IPS DF 6.9 (cell line): ENCODE measurements at regions not wholly inside any gene's neighbourhood (a gene's known extent, or its start where the extent isn't known, plus 50 kb on each side); places are given as distances from the start of the nearest gene placed in this dataset.
"Not testable (repeated sequence)": the region's sequence is repeated elsewhere in the genome, so short reads cannot be mapped to it uniquely, and the experiment has no call there.

Experiments used
- DNase-seq: peaks from one replicate; pipeline ENCODE4 v3.0.0-alpha.2; 2013; ENCODE audit warnings: low read depth, low spot score
- H3K27ac ChIP-seq: one replicate; pipeline ENCODE4 v1.5.1; 2013; ENCODE audit warnings: low read length, control low read depth
- H3K27me3 ChIP-seq: 2 replicates; pipeline ENCODE4 v1.6.1; 2013; ENCODE audit warnings: mild to moderate bottlenecking, low read length; ENCODE audit not compliant: control insufficient read depth, insufficient read depth
- H3K36me3 ChIP-seq: 2 replicates; pipeline ENCODE4 v1.6.1; 2013; ENCODE audit warnings: low read length; ENCODE audit not compliant: control insufficient read depth, insufficient read depth
- H3K4me1 ChIP-seq: 2 replicates; pipeline ENCODE4 v1.6.1; 2013; ENCODE audit warnings: low read length; ENCODE audit not compliant: control insufficient read depth, insufficient read depth
- H3K4me3 ChIP-seq: 2 replicates; pipeline ENCODE4 v1.5.1; 2013; ENCODE audit warnings: mild to moderate bottlenecking, low read length
- H3K9me3 ChIP-seq: 2 replicates; pipeline ENCODE4 v1.6.1; 2013; ENCODE audit warnings: low read length, inconsistent platforms; ENCODE audit not compliant: control insufficient read depth, insufficient read depth
- WGBS: extraction: QIAGEN DNeasy Blood & Tissue Kit; methylation state at CpG from one replicate; pipeline ENCODE4 v1.1.7; 2013; ENCODE audit warnings: mixed read lengths, missing lambda C conversion rate; ENCODE audit not compliant: insufficient read length, insufficient coverage; 5-methylcytosine and 5-hydroxymethylcytosine counted together

GRCh38 chr10:45076891-45077290, 76.2 kb downstream of the ZNF22 start:
- no peaks in the 10 kb centered on the region for H3K4me1 ChIP-seq
- H3K27me3 ChIP-seq: no peaks in the 10 kb centered on the region
- 0 out of 2 replicates have a peak, but pooled peaks cover 2% of the 10 kb centered on the region for H3K36me3 ChIP-seq
- H3K9me3 ChIP-seq: no peaks in the 10 kb centered on the region
- H3K4me3 ChIP-seq: no peak overlapping the region
- DNase-seq: no peak
- no peak overlapping the region for H3K27ac ChIP-seq
- no CpG with 5 or more reads among the region's 6 CpGs for WGBS

- Histone ChIP-seq H3K27me3 (no peaks in the 10 kb centered on the region), H3K4me1 (no peaks in the 10 kb centered on the region), H3K4me3 (no peak overlapping the region), H3K36me3 (no peaks in the 10 kb centered on the region), H3K27ac (no peak overlapping the region), H3K9me3 (no peaks in the 10 kb centered on the region)
- no CpG with 5 or more reads among the region's 3 CpGs for WGBS
- DNase-seq: no peak
These were observed 79.6 kb downstream of the ZNF22 start for GRCh38 chr10:45080331-45080730.

DNA sequence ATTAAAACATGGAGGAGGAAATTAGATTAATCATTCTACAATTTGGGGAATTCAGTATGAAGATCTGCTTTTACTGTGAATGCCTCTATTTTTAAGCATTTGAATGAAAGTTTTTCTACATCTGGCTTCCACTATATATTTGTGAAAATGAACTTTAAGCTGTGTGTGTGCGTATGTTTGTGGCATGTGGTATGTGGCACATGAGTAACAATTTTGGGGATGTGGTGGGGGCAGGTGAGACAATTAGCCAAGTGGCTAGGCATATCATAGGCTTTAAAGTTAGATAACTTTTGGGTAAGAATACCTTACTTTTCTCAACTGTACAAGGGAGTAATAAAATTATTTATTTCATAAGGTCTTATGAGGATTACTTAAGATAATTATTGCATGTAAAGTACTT, 81.5 kb downstream of the ZNF22 start:
- DNase-seq: no peak
- no peaks in the 10 kb centered on the region for H3K27me3 ChIP-seq
- no peaks in the 10 kb centered on the region for H3K4me1 ChIP-seq
- no peaks in the 10 kb centered on the region for H3K9me3 ChIP-seq
- no CpG with 5 or more reads among the region's 1 CpG for WGBS
- no peak overlapping the region for H3K27ac ChIP-seq
- no peaks in the 10 kb centered on the region for H3K36me3 ChIP-seq
- H3K4me3 ChIP-seq: no peak overlapping the region

GRCh38 chr10:45091968-45092367, 91.2 kb downstream of the ZNF22 start:
- no peak for DNase-seq
- no CpG with 5 or more reads among the region's 5 CpGs for WGBS
- Histone ChIP-seq H3K27ac (no peak overlapping the region), H3K36me3 (no peaks in the 10 kb centered on the region), H3K9me3 (no peaks in the 10 kb centered on the region), H3K27me3 (no peaks in the 10 kb centered on the region), H3K4me1 (no peaks in the 10 kb centered on the region), H3K4me3 (no peak overlapping the region)

DNA sequence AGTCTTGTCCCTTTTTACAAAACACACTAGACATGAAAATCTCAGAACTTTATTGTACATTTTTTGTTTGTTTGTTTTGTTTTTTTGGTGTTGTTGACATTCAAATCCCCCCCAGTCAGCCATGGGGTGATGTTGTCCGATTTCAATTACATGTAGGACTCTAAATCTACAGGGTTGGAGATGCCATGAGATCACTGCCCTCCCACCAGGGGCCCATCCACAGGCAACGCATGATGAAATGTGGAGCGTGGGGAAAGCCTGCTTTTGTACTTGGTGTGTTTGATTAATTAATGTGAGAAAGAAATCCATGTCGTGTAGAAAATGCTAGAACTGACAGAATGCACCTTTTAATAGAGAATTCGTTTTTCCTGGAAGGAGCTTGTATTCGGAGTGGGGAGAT, 93.2 kb downstream of the ZNF22 start:
- Histone ChIP-seq H3K4me1 (no peaks in the 10 kb centered on the region), H3K4me3 (no peak overlapping the region), H3K9me3 (no peaks in the 10 kb centered on the region), H3K27ac (no peak overlapping the region), H3K27me3 (no peaks in the 10 kb centered on the region), H3K36me3 (no peaks in the 10 kb centered on the region)
- no peak for DNase-seq
- WGBS: no CpG with 5 or more reads among the region's 6 CpGs

DNA sequence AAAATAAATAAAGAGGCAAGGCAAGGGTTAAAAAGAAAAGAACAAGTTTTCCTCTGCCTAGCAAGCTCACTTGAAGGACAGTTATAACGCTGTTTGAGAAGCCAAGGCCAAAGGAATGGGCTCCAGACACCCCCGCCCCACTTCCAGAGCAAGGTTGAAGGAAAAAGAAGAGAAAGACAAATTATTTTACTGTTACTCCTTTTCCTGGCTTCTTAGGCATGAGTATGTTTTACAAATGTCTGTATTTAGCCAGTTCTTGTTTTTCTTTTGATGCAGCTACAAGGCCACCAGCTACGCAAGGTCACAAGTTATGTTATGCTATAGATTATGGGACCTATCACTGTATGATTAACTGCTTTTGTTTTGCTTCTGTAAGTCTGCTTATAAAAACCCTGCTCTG, 94.6 kb downstream of the ZNF22 start:
- Histone ChIP-seq H3K9me3 (no peaks in the 10 kb centered on the region), H3K27me3 (no peaks in the 10 kb centered on the region), H3K27ac (no peak overlapping the region), H3K4me3 (no peak overlapping the region), H3K36me3 (no peaks in the 10 kb centered on the region), H3K4me1 (no peaks in the 10 kb centered on the region)
- no peak for DNase-seq
- WGBS: no CpG with 5 or more reads among the region's 3 CpGs

DNA sequence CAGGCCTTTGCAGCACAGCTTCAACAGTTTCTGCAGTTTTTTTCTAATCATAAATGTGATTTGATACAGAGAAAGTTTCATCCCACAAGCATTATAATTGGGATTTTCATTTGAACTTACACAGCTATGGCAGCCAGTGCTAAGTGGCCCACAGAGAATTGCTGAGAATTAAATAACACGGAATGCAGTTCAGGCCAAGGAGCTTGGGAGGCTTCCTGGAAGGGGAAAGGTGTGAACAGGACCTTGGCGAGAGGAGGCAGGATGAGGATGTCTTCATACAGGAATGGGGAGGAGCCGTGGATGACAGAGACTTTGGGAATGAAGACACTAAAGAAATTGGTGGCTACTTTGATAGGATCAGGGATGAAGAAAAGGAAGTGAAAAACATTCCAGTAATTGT, 95.3 kb downstream of the ZNF22 start:
- H3K27ac ChIP-seq: no peak overlapping the region
- H3K4me3 ChIP-seq: no peak overlapping the region
- no CpG with 5 or more reads among the region's 3 CpGs for WGBS
- no peaks in the 10 kb centered on the region for H3K27me3 ChIP-seq
- H3K4me1 ChIP-seq: no peaks in the 10 kb centered on the region
- DNase-seq: no peak
- no peaks in the 10 kb centered on the region for H3K36me3 ChIP-seq
- H3K9me3 ChIP-seq: no peaks in the 10 kb centered on the region

DNA sequence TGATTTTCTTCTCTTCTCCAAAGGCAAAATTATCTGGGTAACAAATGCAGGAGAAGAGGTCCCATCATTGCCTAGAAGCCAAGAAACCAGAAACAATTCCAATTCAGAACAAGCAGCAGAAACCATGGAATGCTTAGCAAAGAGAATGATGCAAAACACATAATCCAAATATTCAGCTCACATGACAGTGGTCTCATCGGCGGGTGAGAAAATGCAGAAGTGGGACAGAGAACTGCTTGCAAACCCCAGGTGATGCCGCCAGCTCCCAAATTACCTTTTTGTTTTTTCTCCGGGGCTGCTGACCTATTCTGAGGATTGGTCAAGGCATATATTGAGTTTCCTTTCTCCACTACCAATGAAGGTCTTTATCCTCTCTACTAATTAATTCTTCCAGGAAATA, 99.7 kb downstream of the ZNF22 start:
- H3K9me3 ChIP-seq: no peaks in the 10 kb centered on the region
- no peak overlapping the region for H3K4me3 ChIP-seq
- H3K36me3 ChIP-seq: no peaks in the 10 kb centered on the region
- DNase-seq: no peak
- no peaks in the 10 kb centered on the region for H3K27me3 ChIP-seq
- no peak overlapping the region for H3K27ac ChIP-seq
- no CpG with 5 or more reads among the region's 4 CpGs for WGBS
- H3K4me1 ChIP-seq: no peaks in the 10 kb centered on the region; the same call in 1 of the 2 replicates

DNA sequence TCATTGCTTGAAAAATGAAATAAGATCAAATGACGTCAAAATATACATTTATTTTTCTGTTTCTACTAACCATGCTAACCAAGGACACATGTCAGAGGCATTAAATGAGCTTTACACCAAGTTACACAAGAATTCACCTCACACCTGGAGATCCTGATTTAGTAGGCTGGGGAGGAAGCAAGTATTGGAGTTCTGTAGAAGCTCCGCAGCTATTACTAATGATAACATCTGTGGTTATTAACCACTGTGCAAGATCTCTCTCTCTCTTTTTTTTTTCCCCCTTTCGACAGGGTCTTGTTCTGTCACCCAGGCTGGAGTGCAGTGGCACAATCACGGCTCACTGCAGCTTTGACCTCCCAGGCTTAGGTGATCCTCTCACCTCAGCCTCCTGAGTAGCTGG, 104.0 kb downstream of the ZNF22 start:
- WGBS: no CpG with 5 or more reads among the region's 4 CpGs
- H3K27ac ChIP-seq: no peak overlapping the region
- no peaks in the 10 kb centered on the region for H3K9me3 ChIP-seq
- DNase-seq: no peak
- H3K4me3 ChIP-seq: no peak overlapping the region
- no peaks in the 10 kb centered on the region for H3K36me3 ChIP-seq
- H3K4me1 ChIP-seq: no peaks in the 10 kb centered on the region; the same call in 1 of the 2 replicates
- no peaks in the 10 kb centered on the region for H3K27me3 ChIP-seq

DNA sequence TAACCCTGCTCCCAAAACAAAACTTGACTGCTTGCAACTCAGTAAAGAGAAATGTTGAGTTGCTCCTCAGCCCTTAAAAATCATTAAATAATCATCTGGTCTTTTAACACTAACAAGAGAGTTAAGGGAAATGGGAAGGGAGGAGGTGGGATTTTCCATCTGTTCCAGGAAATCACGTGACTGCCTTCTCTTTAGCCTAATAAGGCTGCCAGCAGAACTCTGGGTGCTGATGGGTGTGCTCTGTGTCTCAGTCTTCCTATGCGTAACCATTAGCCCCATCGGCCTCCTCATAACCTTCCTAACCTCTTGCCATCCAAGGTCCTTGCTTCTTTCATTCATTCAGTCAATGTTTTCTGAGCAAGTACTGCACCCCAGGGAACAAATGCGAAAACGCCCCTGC, 104.6 kb downstream of the ZNF22 start:
- H3K36me3 ChIP-seq, DNase-seq, H3K9me3 ChIP-seq, H3K4me3 ChIP-seq, H3K27ac ChIP-seq, H3K27me3 ChIP-seq, H3K4me1 ChIP-seq: not testable (repeated sequence)
- WGBS: no CpG with 5 or more reads among the region's 5 CpGs

GRCh38 chr10:45106236-45106856, 105.6 kb downstream of the ZNF22 start:
- H3K27me3 ChIP-seq: no peaks in the 10 kb centered on the region
- H3K36me3 ChIP-seq: no peaks in the 10 kb centered on the region
- no peak overlapping the region for H3K4me3 ChIP-seq
- no peak overlapping the region for H3K27ac ChIP-seq
- no peak for DNase-seq
- no peaks in the 10 kb centered on the region; the same call in 1 of the 2 replicates for H3K4me1 ChIP-seq
- no peaks in the 10 kb centered on the region for H3K9me3 ChIP-seq
- no CpG with 5 or more reads among the region's 7 CpGs for WGBS
